ENCODE measurements at regions not wholly inside any gene's neighbourhood (a gene's known extent, or its start where the extent isn't known, plus 50 kb on each side); places are given as distances from the start of the nearest gene placed in this dataset.
"Not testable (repeated sequence)": the region's sequence is repeated elsewhere in the genome, so short reads cannot be mapped to it uniquely, and the experiment has no call there.

GRCh38 chr6:74568861-74569260 lies 637.0 kb downstream of the COL12A1 start:
- no peak for DNase-seq

- DNase-seq, result not testable (repeated sequence)
These were observed 637.9 kb downstream of the COL12A1 start for GRCh38 chr6:74567923-74568290.

GRCh38 chr6:74567281-74567922 lies 638.5 kb downstream of the COL12A1 start:
- DNase-seq, result no peak

GRCh38 chr6:74557236-74557635 lies 648.6 kb downstream of the COL12A1 start:
- DNase-seq, result no peak

GRCh38 chr6:74554041-74554440 lies 651.8 kb downstream of the COL12A1 start:
- DNase-seq, result no peak

- peak; percentile 92 for DNase-seq
These were observed 654.0 kb downstream of the COL12A1 start for GRCh38 chr6:74551896-74552295.

- no peak for DNase-seq
These were observed 655.0 kb downstream of the COL12A1 start for GRCh38 chr6:74550821-74551220.

GRCh38 chr6:74549746-74550145 lies 656.1 kb downstream of the COL12A1 start:
- no peak for DNase-seq

GRCh38 chr6:74534465-74535211 lies 671.2 kb downstream of the COL12A1 start:
- peak; percentile 84 for DNase-seq

- DNase-seq, result peak; percentile 71
These were observed 686.7 kb downstream of the COL12A1 start for GRCh38 chr6:74519163-74519562.

- no peak for DNase-seq
These were observed 687.8 kb downstream of the COL12A1 start for GRCh38 chr6:74518035-74518434.

- DNase-seq, result peak; percentile 26
These were observed 695.0 kb downstream of the COL12A1 start for GRCh38 chr6:74510878-74511277.

- DNase-seq, result no peak
These were observed 698.2 kb downstream of the COL12A1 start for GRCh38 chr6:74507649-74508048.

GRCh38 chr6:74505391-74505790 lies 700.5 kb downstream of the COL12A1 start:
- no peak for DNase-seq

GRCh38 chr6:74504941-74505340 lies 700.9 kb downstream of the COL12A1 start:
- no peak for DNase-seq

GRCh38 chr6:74492587-74492986 lies 713.3 kb downstream of the COL12A1 start:
- DNase-seq, result no peak

- no peak for DNase-seq
These were observed 713.9 kb downstream of the COL12A1 start for GRCh38 chr6:74491844-74492374.

- not testable (repeated sequence) for DNase-seq
These were observed 717.1 kb downstream of the COL12A1 start for GRCh38 chr6:74488726-74489125.

- DNase-seq, result no peak
These were observed 723.7 kb downstream of the COL12A1 start for GRCh38 chr6:74482180-74482579.

GRCh38 chr6:74480561-74480960 lies 725.3 kb downstream of the COL12A1 start:
- DNase-seq, result no peak

GRCh38 chr6:74479960-74480359 lies 725.9 kb downstream of the COL12A1 start:
- no peak for DNase-seq

- DNase-seq, result no peak
These were observed 726.4 kb downstream of the COL12A1 start for GRCh38 chr6:74479420-74479819.

GRCh38 chr6:74474046-74474445 lies 731.8 kb downstream of the COL12A1 start:
- DNase-seq, result not testable (repeated sequence)

- DNase-seq, result not testable (repeated sequence)
These were observed 737.3 kb downstream of the COL12A1 start for GRCh38 chr6:74468552-74468951.
